ENCODE measurements at regions not wholly inside any gene's neighbourhood (a gene's known extent, or its start where the extent isn't known, plus 50 kb on each side); places are given as distances from the start of the nearest gene placed in this dataset.

- DNase-seq: no peak
Measured at GRCh38 chrX:122439831-122440230, 744.2 kb upstream of the GRIA3 start.

- DNase-seq: no peak
Measured at GRCh38 chrX:122440832-122441231, 743.2 kb upstream of the GRIA3 start.

GRCh38 chrX:122441451-122441850, 742.6 kb upstream of the GRIA3 start:
- DNase-seq: no peak

GRCh38 chrX:122445466-122445865, 738.6 kb upstream of the GRIA3 start:
- no peak for DNase-seq

- no peak for DNase-seq
Measured at GRCh38 chrX:122464341-122464740, 719.7 kb upstream of the GRIA3 start.

- DNase-seq: no peak
Measured at GRCh38 chrX:122475306-122475705, 708.8 kb upstream of the GRIA3 start.

- DNase-seq: no peak
Measured at GRCh38 chrX:122500556-122500955, 683.5 kb upstream of the GRIA3 start.

GRCh38 chrX:122501652-122502051, 682.4 kb upstream of the GRIA3 start:
- no peak for DNase-seq

- DNase-seq: no peak
Measured at GRCh38 chrX:122504026-122504425, 680.1 kb upstream of the GRIA3 start.

- DNase-seq: no peak
Measured at GRCh38 chrX:122512561-122513072, 671.5 kb upstream of the GRIA3 start.

GRCh38 chrX:122517786-122518185, 666.3 kb upstream of the GRIA3 start:
- DNase-seq: no peak

GRCh38 chrX:122545778-122546177, 638.3 kb upstream of the GRIA3 start:
- no peak for DNase-seq

GRCh38 chrX:122546269-122546668, 637.8 kb upstream of the GRIA3 start:
- DNase-seq: no peak

- DNase-seq: no peak
Measured at GRCh38 chrX:122552286-122552800, 631.7 kb upstream of the GRIA3 start.

- no peak for DNase-seq
Measured at GRCh38 chrX:122555925-122556324, 628.2 kb upstream of the GRIA3 start.

- no peak for DNase-seq
Measured at GRCh38 chrX:122565952-122566351, 618.1 kb upstream of the GRIA3 start.

GRCh38 chrX:122566401-122566800, 617.7 kb upstream of the GRIA3 start:
- no peak for DNase-seq

- no peak for DNase-seq
Measured at GRCh38 chrX:122567911-122568310, 616.2 kb upstream of the GRIA3 start.

GRCh38 chrX:122572461-122572860, 611.6 kb upstream of the GRIA3 start:
- no peak for DNase-seq

GRCh38 chrX:122579036-122579435, 605.0 kb upstream of the GRIA3 start:
- DNase-seq: no peak

GRCh38 chrX:122579526-122579925, 604.6 kb upstream of the GRIA3 start:
- DNase-seq: no peak

GRCh38 chrX:122582280-122582974, 601.7 kb upstream of the GRIA3 start:
- no peak for DNase-seq

GRCh38 chrX:122582975-122583305, 601.1 kb upstream of the GRIA3 start:
- DNase-seq: no peak

GRCh38 chrX:122583551-122583950, 600.5 kb upstream of the GRIA3 start:
- no peak for DNase-seq

- no peak for DNase-seq
Measured at GRCh38 chrX:122584981-122585380, 599.1 kb upstream of the GRIA3 start.
